ENCODE measurements at regions not wholly inside any gene's neighbourhood (a gene's known extent, or its start where the extent isn't known, plus 50 kb on each side); places are given as distances from the start of the nearest gene placed in this dataset.

DNA sequence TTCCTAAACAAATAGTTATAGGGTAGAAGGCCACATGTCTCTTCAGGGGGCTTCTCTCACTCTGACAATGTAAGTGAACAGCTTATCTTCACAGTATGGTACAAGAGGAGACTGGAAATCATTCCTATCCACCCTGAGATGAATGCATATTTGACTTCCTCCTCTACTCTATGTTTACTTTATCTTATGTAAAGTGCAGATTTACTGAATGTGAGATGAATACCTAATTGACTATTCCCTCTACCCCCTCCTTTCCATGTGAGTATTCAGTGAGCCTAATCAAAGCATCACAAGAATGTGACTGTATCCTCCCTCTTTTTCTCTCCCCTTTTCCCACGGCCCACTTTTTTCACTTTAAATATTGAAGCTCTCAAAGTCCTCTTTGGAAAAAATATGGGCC is 132.5 kb downstream of the BACH1 start:
- TF ChIP-seq NR1H2 (CRISPR knock-in tag; IDR thresholded peaks at IDR 0.05) (no peak), ZNF232 (CRISPR knock-in tag; IDR thresholded peaks at IDR 0.05) (no peak), SOX15 (CRISPR knock-in tag; IDR thresholded peaks at IDR 0.05) (no peak), JUN (CRISPR knock-in tag; IDR thresholded peaks at IDR 0.05) (no peak), GTF2I (CRISPR knock-in tag; conservative IDR thresholded peaks at IDR 0.05) (no peak), ETV6 (CRISPR knock-in tag; IDR thresholded peaks at IDR 0.05) (no peak)
- TF ChIP-seq, protein P1, sequence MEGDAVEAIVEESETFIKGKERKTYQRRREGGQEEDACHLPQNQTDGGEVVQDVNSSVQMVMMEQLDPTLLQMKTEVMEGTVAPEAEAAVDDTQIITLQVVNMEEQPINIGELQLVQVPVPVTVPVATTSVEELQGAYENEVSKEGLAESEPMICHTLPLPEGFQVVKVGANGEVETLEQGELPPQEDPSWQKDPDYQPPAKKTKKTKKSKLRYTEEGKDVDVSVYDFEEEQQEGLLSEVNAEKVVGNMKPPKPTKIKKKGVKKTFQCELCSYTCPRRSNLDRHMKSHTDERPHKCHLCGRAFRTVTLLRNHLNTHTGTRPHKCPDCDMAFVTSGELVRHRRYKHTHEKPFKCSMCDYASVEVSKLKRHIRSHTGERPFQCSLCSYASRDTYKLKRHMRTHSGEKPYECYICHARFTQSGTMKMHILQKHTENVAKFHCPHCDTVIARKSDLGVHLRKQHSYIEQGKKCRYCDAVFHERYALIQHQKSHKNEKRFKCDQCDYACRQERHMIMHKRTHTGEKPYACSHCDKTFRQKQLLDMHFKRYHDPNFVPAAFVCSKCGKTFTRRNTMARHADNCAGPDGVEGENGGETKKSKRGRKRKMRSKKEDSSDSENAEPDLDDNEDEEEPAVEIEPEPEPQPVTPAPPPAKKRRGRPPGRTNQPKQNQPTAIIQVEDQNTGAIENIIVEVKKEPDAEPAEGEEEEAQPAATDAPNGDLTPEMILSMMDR (IDR thresholded peaks at IDR 0.05), result no peak
- TF ChIP-seq, protein P2, sequence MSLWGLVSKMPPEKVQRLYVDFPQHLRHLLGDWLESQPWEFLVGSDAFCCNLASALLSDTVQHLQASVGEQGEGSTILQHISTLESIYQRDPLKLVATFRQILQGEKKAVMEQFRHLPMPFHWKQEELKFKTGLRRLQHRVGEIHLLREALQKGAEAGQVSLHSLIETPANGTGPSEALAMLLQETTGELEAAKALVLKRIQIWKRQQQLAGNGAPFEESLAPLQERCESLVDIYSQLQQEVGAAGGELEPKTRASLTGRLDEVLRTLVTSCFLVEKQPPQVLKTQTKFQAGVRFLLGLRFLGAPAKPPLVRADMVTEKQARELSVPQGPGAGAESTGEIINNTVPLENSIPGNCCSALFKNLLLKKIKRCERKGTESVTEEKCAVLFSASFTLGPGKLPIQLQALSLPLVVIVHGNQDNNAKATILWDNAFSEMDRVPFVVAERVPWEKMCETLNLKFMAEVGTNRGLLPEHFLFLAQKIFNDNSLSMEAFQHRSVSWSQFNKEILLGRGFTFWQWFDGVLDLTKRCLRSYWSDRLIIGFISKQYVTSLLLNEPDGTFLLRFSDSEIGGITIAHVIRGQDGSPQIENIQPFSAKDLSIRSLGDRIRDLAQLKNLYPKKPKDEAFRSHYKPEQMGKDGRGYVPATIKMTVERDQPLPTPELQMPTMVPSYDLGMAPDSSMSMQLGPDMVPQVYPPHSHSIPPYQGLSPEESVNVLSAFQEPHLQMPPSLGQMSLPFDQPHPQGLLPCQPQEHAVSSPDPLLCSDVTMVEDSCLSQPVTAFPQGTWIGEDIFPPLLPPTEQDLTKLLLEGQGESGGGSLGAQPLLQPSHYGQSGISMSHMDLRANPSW (CRISPR knock-in tag; conservative IDR thresholded peaks at IDR 0.05; ENCODE audit: low read depth), result no peak
- TF ChIP-seq, protein P3, sequence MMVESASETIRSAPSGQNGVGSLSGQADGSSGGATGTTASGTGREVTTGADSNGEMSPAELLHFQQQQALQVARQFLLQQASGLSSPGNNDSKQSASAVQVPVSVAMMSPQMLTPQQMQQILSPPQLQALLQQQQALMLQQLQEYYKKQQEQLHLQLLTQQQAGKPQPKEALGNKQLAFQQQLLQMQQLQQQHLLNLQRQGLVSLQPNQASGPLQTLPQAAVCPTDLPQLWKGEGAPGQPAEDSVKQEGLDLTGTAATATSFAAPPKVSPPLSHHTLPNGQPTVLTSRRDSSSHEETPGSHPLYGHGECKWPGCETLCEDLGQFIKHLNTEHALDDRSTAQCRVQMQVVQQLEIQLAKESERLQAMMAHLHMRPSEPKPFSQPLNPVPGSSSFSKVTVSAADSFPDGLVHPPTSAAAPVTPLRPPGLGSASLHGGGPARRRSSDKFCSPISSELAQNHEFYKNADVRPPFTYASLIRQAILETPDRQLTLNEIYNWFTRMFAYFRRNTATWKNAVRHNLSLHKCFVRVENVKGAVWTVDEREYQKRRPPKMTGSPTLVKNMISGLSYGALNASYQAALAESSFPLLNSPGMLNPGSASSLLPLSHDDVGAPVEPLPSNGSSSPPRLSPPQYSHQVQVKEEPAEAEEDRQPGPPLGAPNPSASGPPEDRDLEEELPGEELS (CRISPR knock-in tag; IDR thresholded peaks at IDR 0.05), result no peak

Measured in WTC11 (cell line).